ENCODE measurements at regions not wholly inside any gene's neighbourhood (a gene's known extent, or its start where the extent isn't known, plus 50 kb on each side); places are given as distances from the start of the nearest gene placed in this dataset.
A peak's percentile ranks its signal among the peaks of the same experiment; 100 is the strongest.

GRCh38 chr1:181351740-181352139 lies 131.6 kb upstream of the CACNA1E start:
- Histone ChIP-seq H3K9me3 (ENCODE audit: severe bottlenecking) (no peaks in the 10 kb centered on the region), H3K4me3 (ENCODE audit: severe bottlenecking) (no peak overlapping the region), H3K27me3 (ENCODE audit: insufficient read depth, poor library complexity, severe bottlenecking) (no peaks in the 10 kb centered on the region), H3K4me1 (ENCODE audit: insufficient read depth, poor library complexity, severe bottlenecking) (no peaks in the 10 kb centered on the region), H3K36me3 (ENCODE audit: low read depth) (no peaks in the 10 kb centered on the region), H3K27ac (ENCODE audit: poor library complexity, severe bottlenecking) (no peak overlapping the region)
- ATAC-seq (ENCODE audit: low read depth) (no peak), DNase-seq (ENCODE audit: low spot score) (no peak)
- TF ChIP-seq, protein P1, sequence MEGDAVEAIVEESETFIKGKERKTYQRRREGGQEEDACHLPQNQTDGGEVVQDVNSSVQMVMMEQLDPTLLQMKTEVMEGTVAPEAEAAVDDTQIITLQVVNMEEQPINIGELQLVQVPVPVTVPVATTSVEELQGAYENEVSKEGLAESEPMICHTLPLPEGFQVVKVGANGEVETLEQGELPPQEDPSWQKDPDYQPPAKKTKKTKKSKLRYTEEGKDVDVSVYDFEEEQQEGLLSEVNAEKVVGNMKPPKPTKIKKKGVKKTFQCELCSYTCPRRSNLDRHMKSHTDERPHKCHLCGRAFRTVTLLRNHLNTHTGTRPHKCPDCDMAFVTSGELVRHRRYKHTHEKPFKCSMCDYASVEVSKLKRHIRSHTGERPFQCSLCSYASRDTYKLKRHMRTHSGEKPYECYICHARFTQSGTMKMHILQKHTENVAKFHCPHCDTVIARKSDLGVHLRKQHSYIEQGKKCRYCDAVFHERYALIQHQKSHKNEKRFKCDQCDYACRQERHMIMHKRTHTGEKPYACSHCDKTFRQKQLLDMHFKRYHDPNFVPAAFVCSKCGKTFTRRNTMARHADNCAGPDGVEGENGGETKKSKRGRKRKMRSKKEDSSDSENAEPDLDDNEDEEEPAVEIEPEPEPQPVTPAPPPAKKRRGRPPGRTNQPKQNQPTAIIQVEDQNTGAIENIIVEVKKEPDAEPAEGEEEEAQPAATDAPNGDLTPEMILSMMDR (IDR thresholded peaks at IDR 0.05; ENCODE audit: poor library complexity, severe bottlenecking): no peak

- H3K9me3 ChIP-seq (ENCODE audit: severe bottlenecking): no peaks in the 10 kb centered on the region
- H3K4me3 ChIP-seq (ENCODE audit: severe bottlenecking): no peak overlapping the region
- ATAC-seq (ENCODE audit: low read depth) (no peak), DNase-seq (ENCODE audit: low spot score) (no peak)
- H3K36me3 ChIP-seq (ENCODE audit: low read depth): no peaks in the 10 kb centered on the region
- no peak overlapping the region for H3K27ac ChIP-seq (ENCODE audit: poor library complexity, severe bottlenecking)
- TF ChIP-seq, protein P1 (IDR thresholded peaks at IDR 0.05; ENCODE audit: poor library complexity, severe bottlenecking): no peak
- H3K4me1 ChIP-seq (ENCODE audit: insufficient read depth, poor library complexity, severe bottlenecking): no peaks in the 10 kb centered on the region
- no peaks in the 10 kb centered on the region for H3K27me3 ChIP-seq (ENCODE audit: insufficient read depth, poor library complexity, severe bottlenecking)
Observed at GRCh38 chr1:181352695-181353094, 130.6 kb upstream of the CACNA1E start.

DNA sequence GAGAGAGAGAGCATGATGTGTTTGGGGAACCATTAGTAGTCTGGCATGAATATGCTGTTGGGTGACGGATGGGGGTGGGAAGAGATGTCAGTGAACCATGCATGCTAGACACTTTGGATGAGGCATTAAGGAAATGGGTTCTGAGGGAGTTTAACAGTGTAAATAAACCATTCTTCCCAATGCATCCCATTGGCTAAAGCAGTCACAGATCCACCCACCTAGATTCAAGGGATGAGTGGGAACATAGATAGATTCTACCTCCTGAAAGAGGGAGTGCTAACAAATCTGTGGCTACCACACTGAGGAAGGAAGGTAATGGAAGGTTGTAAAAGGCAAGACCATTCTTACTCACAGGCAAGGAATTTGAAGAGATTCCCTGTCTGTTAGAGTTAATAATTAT lies 129.8 kb upstream of the CACNA1E start:
- DNase-seq (ENCODE audit: low spot score) (no peak), ATAC-seq (ENCODE audit: low read depth) (peak; percentile 33; the same call in 1 of the 3 replicates)
- Histone ChIP-seq H3K4me1 (ENCODE audit: insufficient read depth, poor library complexity, severe bottlenecking) (no peaks in the 10 kb centered on the region), H3K9me3 (ENCODE audit: severe bottlenecking) (no peaks in the 10 kb centered on the region), H3K36me3 (ENCODE audit: low read depth) (no peaks in the 10 kb centered on the region), H3K27me3 (ENCODE audit: insufficient read depth, poor library complexity, severe bottlenecking) (no peaks in the 10 kb centered on the region), H3K27ac (ENCODE audit: poor library complexity, severe bottlenecking) (no peak overlapping the region), H3K4me3 (ENCODE audit: severe bottlenecking) (no peak overlapping the region)
- TF ChIP-seq, protein P1 (IDR thresholded peaks at IDR 0.05; ENCODE audit: poor library complexity, severe bottlenecking): no peak

GRCh38 chr1:181354865-181355264 lies 128.5 kb upstream of the CACNA1E start:
- Histone ChIP-seq H3K4me3 (ENCODE audit: severe bottlenecking) (no peak overlapping the region), H3K27ac (ENCODE audit: poor library complexity, severe bottlenecking) (no peak overlapping the region), H3K4me1 (ENCODE audit: insufficient read depth, poor library complexity, severe bottlenecking) (no peaks in the 10 kb centered on the region), H3K36me3 (ENCODE audit: low read depth) (no peaks in the 10 kb centered on the region), H3K27me3 (ENCODE audit: insufficient read depth, poor library complexity, severe bottlenecking) (no peaks in the 10 kb centered on the region), H3K9me3 (ENCODE audit: severe bottlenecking) (no peaks in the 10 kb centered on the region)
- TF ChIP-seq, protein P1 (IDR thresholded peaks at IDR 0.05; ENCODE audit: poor library complexity, severe bottlenecking): no peak
- ATAC-seq (ENCODE audit: low read depth): no peak
- no peak for DNase-seq (ENCODE audit: low spot score)

DNA sequence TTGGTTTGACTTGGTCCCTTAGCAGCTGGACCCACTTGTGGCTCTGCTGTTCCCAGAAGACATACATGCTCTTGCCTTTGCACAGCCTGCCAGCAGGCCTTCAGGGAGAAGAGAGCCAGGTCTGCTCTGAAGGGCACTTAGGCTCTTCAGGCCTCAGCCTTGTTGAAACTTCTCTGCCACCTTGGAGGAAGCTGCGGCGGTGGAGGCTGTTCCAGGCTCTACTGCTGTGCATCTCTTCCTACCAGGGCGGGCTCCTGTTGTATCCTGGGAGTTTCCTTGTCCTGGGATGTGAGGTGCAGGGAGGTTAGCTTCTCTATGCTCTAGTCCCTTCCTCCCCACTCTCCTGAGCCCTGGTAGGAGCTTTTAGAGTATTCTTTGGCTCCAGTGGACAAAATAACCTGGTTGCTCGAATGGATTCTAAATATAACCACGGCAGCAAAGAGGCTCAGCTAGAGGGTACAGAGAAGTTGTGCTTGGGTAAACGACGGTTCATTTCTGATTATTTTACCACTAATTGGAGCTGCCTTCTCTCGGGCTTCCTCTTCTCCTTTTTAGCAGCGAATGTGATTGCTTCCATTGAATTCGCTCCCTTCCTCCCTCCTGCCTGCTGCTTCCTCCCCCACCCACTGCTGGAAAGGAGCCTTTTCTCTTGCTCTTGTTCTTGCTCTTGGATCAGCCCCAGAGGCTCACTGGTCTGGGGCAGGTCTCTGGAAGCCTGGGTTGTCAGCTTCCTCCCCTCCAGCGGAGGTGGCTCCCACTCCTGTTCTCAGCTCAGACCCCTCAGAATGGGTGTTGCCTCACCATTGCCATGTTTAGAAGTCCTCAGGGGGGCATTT lies 126.6 kb upstream of the CACNA1E start:
- Histone ChIP-seq H3K36me3 (ENCODE audit: low read depth) (no peaks in the 10 kb centered on the region), H3K27me3 (ENCODE audit: insufficient read depth, poor library complexity, severe bottlenecking) (no peaks in the 10 kb centered on the region), H3K4me1 (ENCODE audit: insufficient read depth, poor library complexity, severe bottlenecking) (no peaks in the 10 kb centered on the region), H3K27ac (ENCODE audit: poor library complexity, severe bottlenecking) (no peak overlapping the region), H3K4me3 (ENCODE audit: severe bottlenecking) (no peak overlapping the region), H3K9me3 (ENCODE audit: severe bottlenecking) (no peaks in the 10 kb centered on the region)
- DNase-seq (ENCODE audit: low spot score): no peak
- no peak for ATAC-seq (ENCODE audit: low read depth)
- TF ChIP-seq, protein P1 (IDR thresholded peaks at IDR 0.05; ENCODE audit: poor library complexity, severe bottlenecking): no peak
